ENCODE measurements at regions not wholly inside any gene's neighbourhood (a gene's known extent, or its start where the extent isn't known, plus 50 kb on each side); places are given as distances from the start of the nearest gene placed in this dataset.

DNA sequence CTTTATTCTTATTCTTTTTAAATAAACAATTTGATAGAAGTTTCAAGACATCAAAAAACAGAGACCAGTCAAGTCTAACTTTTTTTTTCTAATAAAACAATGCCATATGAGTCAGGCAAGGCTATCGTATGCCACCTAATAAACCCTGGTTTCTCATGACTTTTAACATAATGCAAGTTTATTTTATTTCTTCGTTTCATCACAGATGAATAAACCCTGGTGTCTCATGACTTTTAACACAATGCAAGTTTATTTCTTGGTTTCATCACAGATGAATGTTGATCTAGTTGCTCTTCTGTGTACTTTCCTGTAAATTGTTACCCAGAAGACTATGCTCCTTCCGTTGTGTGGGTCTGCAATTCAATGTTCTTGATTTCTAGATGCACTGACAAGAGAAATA is 905.4 kb downstream of the ROBO2 start:
- no peak for DNase-seq (ENCODE audit: extremely low read depth, low read depth)
- TF ChIP-seq, protein P1, sequence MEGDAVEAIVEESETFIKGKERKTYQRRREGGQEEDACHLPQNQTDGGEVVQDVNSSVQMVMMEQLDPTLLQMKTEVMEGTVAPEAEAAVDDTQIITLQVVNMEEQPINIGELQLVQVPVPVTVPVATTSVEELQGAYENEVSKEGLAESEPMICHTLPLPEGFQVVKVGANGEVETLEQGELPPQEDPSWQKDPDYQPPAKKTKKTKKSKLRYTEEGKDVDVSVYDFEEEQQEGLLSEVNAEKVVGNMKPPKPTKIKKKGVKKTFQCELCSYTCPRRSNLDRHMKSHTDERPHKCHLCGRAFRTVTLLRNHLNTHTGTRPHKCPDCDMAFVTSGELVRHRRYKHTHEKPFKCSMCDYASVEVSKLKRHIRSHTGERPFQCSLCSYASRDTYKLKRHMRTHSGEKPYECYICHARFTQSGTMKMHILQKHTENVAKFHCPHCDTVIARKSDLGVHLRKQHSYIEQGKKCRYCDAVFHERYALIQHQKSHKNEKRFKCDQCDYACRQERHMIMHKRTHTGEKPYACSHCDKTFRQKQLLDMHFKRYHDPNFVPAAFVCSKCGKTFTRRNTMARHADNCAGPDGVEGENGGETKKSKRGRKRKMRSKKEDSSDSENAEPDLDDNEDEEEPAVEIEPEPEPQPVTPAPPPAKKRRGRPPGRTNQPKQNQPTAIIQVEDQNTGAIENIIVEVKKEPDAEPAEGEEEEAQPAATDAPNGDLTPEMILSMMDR (IDR thresholded peaks at IDR 0.05; ENCODE audit: low read depth, low read length): no peak

DNA sequence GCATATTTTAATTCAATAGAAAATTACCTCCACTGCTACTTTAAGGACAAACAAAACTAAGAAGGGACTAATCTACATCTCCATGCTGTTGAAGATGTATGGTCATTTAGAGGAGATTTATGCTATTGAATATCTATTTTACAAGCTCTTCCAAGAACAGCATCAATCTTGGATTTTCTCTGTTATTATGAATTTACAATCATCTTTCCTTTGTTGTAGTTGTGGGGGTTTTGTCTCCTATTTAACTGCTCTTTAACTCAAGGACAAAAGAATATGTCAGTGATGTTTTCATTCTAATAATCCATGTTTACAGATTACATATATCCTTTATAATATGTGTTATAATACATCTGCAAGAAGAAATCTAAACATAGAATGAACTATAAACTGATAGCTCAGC is 907.8 kb downstream of the ROBO2 start:
- DNase-seq (ENCODE audit: extremely low read depth, low read depth): no peak
- TF ChIP-seq, protein P1 (IDR thresholded peaks at IDR 0.05; ENCODE audit: low read depth, low read length): no peak

DNA sequence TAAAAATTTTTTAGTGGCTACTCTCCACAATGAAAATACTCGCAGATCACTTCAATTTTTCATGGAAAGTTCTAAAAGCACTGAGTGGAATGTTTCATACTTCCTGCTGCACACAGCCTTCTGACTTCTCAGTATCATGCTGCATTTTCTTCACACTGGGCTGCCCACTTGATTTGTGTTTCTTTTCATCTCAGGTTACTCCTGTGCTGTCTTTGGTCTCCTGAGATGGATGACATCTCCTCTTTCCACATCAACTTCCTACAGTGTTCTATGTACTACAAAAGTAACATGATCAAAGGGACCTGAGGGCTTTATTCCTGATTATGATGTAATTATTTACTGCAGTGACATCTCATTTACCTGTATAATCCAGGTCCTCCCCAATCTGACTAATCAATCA is 927.7 kb downstream of the ROBO2 start:
- TF ChIP-seq, protein P1 (IDR thresholded peaks at IDR 0.05; ENCODE audit: low read depth, low read length): no peak

DNA sequence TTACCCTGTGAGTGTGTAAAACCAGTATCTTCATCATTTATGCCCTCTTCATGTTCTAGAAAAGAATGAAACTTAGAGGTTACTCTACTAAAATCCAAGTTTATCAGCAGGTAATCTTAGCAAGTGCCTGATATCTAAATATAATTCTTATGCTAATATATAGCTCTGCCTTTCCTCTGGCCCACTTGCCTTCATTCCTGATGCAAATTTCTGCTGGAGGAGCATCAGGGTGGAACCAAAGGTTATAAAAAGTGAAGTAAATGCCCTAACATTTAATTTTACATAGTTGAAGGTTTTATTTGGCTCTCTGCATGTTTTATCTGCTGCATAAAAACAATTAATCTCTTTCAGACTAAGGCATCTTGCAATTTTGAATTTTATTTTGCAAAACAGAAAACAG is 936.2 kb downstream of the ROBO2 start:
- no peak for DNase-seq (ENCODE audit: extremely low read depth, low read depth)
- TF ChIP-seq, protein P1 (IDR thresholded peaks at IDR 0.05; ENCODE audit: low read depth, low read length): no peak

More for the DNA sequence above, 927.7 kb downstream of the ROBO2 start:
- no peak for DNase-seq (ENCODE audit: extremely low read depth, low read depth)

DNA sequence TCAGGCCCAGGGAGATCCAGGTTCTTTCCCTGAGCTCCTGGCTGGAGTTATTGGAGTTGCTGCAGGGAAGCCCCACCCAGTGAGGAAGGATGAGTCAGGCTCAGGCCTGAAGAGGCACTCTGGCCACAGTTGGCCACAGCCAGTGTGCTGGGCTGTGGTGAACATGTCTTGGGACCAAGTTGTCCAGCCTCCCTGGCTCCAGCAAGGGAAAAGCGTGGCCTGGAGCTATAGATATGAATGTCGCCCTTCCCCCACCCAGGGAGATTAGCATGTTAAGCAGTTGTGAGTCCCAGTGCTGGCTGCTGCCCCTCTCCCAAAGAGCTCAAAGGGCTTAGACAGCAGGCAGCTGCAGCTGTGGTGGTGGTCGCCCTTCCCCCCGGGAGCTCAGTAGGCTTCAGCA is 963.2 kb downstream of the ROBO2 start:
- no peak for DNase-seq (ENCODE audit: extremely low read depth, low read depth)
- TF ChIP-seq, protein P1 (IDR thresholded peaks at IDR 0.05; ENCODE audit: low read depth, low read length): no peak

DNA sequence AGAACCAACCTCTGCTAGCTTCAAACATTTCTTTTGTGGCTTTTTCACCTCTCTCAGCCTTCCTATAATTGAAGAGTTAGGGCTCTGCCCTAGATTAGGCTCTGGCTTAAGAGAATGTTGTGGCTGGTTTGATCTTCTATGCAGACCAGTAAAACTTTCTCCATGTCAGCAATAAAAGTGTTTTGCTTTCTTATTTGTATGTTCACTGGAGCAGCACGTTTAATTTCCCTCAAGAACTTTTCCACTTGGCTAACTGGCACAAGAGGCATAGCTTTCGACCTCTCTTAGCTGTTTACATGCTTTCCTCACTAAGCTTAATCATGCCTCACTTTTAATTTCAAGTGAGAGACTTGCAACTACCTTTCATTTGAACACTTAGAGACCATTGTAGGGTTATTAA is 964.7 kb downstream of the ROBO2 start:
- no peak for DNase-seq (ENCODE audit: extremely low read depth, low read depth)
- TF ChIP-seq, protein P1 (IDR thresholded peaks at IDR 0.05; ENCODE audit: low read depth, low read length): no peak

DNA sequence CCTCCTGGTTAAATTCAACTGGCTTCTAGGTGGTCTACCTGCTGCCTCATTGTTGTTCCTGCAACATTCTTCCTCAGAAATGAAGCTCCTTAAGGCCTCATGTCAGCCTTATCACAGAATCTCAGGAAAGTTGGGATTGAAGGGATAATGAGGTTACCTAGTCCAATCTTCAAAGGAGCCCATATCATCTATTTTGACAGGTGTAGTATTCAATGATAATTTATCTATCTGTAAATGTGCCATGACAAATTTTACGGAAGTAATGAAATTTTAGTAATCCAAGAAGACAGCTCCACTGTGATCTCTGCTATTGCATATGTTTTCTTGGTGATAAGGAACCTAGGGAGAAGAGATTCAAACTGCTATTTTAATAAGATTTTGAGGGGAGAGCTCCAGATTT is 973.8 kb downstream of the ROBO2 start:
- no peak for DNase-seq (ENCODE audit: extremely low read depth, low read depth)
- TF ChIP-seq, protein P1 (IDR thresholded peaks at IDR 0.05; ENCODE audit: low read depth, low read length): no peak
